ENCODE measurements at regions not wholly inside any gene's neighbourhood (a gene's known extent, or its start where the extent isn't known, plus 50 kb on each side); places are given as distances from the start of the nearest gene placed in this dataset.
A peak's percentile ranks its signal among the peaks of the same experiment; 100 is the strongest.

DNA sequence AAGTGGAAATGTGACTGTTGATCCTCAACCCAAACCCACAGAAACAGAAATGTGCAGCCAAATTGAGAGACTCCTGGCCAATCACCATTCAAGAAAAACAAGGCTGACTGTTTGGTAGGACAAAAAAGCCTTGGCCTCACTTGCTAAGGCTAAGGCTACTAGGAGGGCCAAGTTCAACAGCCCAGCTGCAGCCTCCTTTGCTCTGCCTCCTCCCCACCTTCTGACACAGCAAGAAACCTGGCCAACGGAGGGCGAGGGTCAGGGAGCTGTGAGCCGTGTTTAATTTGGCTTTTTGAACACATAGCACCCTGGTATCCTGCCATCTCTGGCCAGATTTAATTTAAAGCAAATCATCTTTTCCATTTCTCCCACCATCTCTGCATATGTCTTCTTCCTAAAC is 165.8 kb upstream of the RAB4A start:
- no peak for DNase-seq (ENCODE audit: low read depth)
- peaks cover 48% of the 10 kb centered on the region for H3K4me1 ChIP-seq (ENCODE audit: control insufficient read depth, insufficient read depth, low read length)
- H3K9ac ChIP-seq (ENCODE audit: low read length): no peak overlapping the region
- H3K9me3 ChIP-seq (ENCODE audit: control insufficient read depth, low read length): peaks cover 4% of the 10 kb centered on the region
- no peaks in the 10 kb centered on the region for H3K36me3 ChIP-seq (ENCODE audit: control insufficient read depth, insufficient read depth, low read length, severe bottlenecking)
- peaks cover 17% of the 10 kb centered on the region for H3K27me3 ChIP-seq (replicated peaks; ENCODE audit: control insufficient read depth, insufficient read depth, low read length)
- no peak overlapping the region for H3K4me3 ChIP-seq (ENCODE audit: low read length)

DNA sequence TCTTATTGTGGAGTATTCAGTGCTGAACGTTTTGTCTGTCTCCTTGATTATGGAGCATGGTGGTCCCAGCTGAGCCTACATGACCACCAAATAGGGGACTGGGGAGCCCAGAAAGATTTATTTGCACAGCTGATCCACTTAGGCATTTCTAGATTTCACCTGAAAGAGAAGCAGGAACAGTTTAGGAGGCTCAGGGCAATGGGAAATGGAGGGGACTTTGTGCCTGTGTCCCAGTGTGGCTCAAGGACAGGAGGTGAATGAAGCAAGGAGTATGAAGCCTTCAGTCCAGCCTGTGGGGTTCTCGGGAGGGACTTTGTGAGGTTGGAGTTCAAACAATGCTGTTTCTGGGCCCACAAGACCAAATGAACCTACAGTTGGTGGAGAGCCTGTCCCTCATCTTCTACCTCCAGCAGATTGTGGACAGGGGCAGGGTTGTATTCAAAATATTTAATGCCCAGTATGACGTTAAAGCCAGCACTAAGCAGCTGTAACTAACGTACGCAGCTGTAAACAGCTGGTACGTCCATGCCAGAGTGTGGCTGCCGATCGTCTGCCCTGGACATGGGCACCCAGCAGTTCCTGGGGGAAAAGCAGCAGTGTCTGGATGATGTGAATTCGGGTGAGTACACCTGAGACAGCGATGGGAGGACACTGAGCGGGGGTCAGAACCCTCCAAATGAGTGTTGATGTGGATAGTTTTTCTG is 164.9 kb upstream of the RAB4A start:
- peaks cover 16% of the 10 kb centered on the region for H3K27me3 ChIP-seq (replicated peaks; ENCODE audit: control insufficient read depth, insufficient read depth, low read length)
- no peaks in the 10 kb centered on the region for H3K36me3 ChIP-seq (ENCODE audit: control insufficient read depth, insufficient read depth, low read length, severe bottlenecking)
- DNase-seq (ENCODE audit: low read depth): no peak
- peaks cover 4% of the 10 kb centered on the region for H3K9me3 ChIP-seq (ENCODE audit: control insufficient read depth, low read length)
- H3K4me3 ChIP-seq (ENCODE audit: low read length): no peak overlapping the region
- H3K9ac ChIP-seq (ENCODE audit: low read length): no peak overlapping the region
- H3K4me1 ChIP-seq (ENCODE audit: control insufficient read depth, insufficient read depth, low read length): peaks cover 48% of the 10 kb centered on the region

DNA sequence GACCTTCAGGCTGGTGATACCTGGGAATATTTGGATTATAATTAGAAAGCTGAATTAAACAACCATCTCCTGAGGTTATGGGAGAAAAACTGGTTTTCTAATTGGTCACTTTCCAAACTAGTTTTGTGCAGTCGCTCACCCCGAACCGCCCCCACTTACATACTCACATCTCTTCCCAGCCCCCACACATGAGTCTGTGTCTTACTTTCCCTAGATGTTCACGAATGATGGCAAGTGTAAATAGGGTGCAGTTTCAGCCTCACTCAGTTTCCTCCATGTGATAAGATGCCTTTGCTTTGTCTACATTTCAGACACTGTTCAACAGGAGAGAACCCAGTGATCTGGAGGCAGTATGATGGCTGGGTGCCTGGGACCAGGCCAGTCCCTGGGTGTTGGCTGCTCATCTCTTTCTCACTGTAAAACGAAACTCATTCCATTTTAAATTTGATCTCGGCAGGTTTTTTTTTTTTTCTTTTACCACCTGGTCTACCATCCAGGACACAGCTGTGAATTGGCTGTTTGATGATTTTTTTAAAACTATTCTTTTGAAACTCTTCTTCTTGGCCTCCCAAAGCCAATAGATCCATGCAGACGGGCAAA is 164.3 kb upstream of the RAB4A start:
- no peak for DNase-seq (ENCODE audit: low read depth)
- H3K4me1 ChIP-seq (ENCODE audit: control insufficient read depth, insufficient read depth, low read length): peaks cover 49% of the 10 kb centered on the region
- H3K4me3 ChIP-seq (ENCODE audit: low read length): no peak overlapping the region
- H3K9me3 ChIP-seq (ENCODE audit: control insufficient read depth, low read length): peaks cover 4% of the 10 kb centered on the region
- no peak overlapping the region for H3K9ac ChIP-seq (ENCODE audit: low read length)
- H3K27me3 ChIP-seq (replicated peaks; ENCODE audit: control insufficient read depth, insufficient read depth, low read length): peaks cover 11% of the 10 kb centered on the region
- H3K36me3 ChIP-seq (ENCODE audit: control insufficient read depth, insufficient read depth, low read length, severe bottlenecking): no peaks in the 10 kb centered on the region

DNA sequence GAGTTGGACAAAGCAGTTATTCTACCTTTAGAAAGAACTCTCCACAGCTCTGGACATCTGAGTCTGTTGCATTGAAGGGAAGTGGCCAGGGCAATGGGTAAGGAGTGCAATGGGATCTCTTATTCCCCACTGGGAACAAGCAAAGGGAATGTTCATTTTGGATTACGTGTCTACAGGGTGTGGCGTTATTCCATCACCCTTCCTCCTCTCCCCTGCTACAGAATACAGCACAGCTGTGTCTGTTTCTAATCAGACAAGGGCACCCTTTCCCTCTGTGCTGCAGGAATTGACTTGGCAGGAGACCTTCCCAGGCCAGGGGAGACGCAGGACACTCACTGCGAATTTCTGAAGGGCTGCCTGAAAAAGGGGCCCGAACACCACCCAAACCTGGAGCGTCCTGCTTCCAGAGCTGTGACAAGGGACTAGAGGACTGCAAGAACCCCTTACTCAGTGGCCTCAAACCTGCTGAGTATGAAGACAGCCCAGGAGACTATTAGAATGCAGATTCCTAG is 163.6 kb upstream of the RAB4A start:
- peaks cover 4% of the 10 kb centered on the region for H3K9me3 ChIP-seq (ENCODE audit: control insufficient read depth, low read length)
- H3K27me3 ChIP-seq (replicated peaks; ENCODE audit: control insufficient read depth, insufficient read depth, low read length): peaks cover 4% of the 10 kb centered on the region
- DNase-seq (ENCODE audit: low read depth): no peak
- H3K4me1 ChIP-seq (ENCODE audit: control insufficient read depth, insufficient read depth, low read length): peaks cover 52% of the 10 kb centered on the region
- no peak overlapping the region for H3K9ac ChIP-seq (ENCODE audit: low read length)
- H3K4me3 ChIP-seq (ENCODE audit: low read length): no peak overlapping the region
- H3K36me3 ChIP-seq (ENCODE audit: control insufficient read depth, insufficient read depth, low read length, severe bottlenecking): no peaks in the 10 kb centered on the region

DNA sequence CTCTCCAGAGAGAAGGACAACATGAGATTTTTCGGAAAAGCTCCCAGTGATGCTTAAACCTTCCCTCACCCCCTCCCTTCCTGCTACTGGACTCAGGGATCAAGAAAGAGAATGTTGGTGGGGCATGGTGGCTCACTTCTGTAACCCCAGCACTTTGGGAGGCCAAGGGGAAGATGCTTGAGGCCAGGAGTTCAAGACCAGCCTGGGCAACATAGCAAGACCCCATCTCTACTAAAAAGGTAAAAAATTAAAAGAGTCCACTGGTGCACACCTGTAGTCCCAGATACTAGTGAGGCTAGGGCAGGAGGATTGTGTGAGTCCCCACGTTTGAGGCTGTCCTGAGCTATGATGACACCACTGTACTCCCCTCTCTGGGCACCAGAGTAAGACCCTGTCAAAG is 162.9 kb upstream of the RAB4A start:
- H3K27me3 ChIP-seq (replicated peaks; ENCODE audit: control insufficient read depth, insufficient read depth, low read length): no peaks in the 10 kb centered on the region
- H3K9ac ChIP-seq (ENCODE audit: low read length): peak overlapping the region; percentile 5
- H3K4me3 ChIP-seq (ENCODE audit: low read length): no peak overlapping the region
- peaks cover 4% of the 10 kb centered on the region for H3K9me3 ChIP-seq (ENCODE audit: control insufficient read depth, low read length)
- no peak for DNase-seq (ENCODE audit: low read depth)
- no peaks in the 10 kb centered on the region for H3K36me3 ChIP-seq (ENCODE audit: control insufficient read depth, insufficient read depth, low read length, severe bottlenecking)
- H3K4me1 ChIP-seq (ENCODE audit: control insufficient read depth, insufficient read depth, low read length): peaks cover 45% of the 10 kb centered on the region

DNA sequence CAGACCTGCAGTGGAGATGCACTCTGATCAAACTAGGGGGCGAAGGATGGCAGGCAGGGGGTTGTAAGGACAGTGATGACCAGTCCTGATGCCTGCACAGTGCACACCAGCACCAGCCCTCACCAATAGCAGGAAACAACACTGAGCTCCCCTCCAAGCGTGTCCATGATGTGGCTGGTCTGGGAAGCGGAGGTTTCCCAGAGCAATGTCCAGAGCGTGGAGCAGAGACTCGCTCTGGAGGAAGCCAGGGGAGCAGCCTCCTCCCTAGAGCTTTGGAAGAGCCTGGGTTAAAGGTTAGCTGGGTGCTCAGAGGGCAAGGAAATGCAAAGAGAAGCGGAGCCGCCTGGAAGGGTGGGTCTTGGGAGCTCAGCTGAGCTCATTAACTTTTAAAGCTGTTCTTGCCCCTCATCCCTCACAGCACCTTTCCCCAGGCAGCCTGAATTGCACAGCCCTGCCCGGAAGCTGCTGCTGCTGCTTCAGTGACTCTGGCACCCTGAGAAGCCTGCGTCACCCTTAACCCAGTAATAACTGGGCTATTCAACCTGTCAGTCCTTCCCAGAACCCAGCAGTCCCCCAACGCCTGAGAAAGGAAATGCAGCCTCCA is 162.2 kb upstream of the RAB4A start:
- H3K4me1 ChIP-seq (ENCODE audit: control insufficient read depth, insufficient read depth, low read length): peaks cover 38% of the 10 kb centered on the region
- peak overlapping the region; percentile 11 for H3K9ac ChIP-seq (ENCODE audit: low read length)
- no peak overlapping the region for H3K4me3 ChIP-seq (ENCODE audit: low read length)
- no peaks in the 10 kb centered on the region for H3K36me3 ChIP-seq (ENCODE audit: control insufficient read depth, insufficient read depth, low read length, severe bottlenecking)
- peaks cover 4% of the 10 kb centered on the region for H3K27me3 ChIP-seq (replicated peaks; ENCODE audit: control insufficient read depth, insufficient read depth, low read length)
- DNase-seq (ENCODE audit: low read depth): no peak
- peaks cover 4% of the 10 kb centered on the region for H3K9me3 ChIP-seq (ENCODE audit: control insufficient read depth, low read length)

DNA sequence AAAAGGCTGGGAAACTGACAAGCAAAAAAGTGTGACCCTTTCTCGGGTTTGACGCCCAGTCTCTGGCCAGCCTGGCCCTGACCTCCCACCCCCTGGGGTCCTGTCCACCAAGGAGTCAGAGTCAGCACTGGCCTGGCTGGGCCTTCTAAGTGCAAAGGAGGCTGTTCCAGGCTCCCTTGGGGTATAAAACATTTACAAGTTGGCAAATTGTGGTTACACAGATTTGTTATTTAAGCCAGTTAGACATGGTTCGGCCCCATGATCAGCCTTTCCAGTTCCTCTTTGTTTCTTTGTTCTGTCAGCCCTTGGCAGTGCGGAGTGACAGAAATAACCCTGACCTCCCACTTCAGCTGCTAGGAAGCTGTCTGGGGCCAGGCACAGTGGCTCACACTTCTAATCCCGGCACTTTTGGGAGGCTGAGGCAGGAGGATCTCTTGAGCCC is 161.6 kb upstream of the RAB4A start:
- peak overlapping the region; percentile 11 for H3K9ac ChIP-seq (ENCODE audit: low read length)
- peaks cover 38% of the 10 kb centered on the region for H3K4me1 ChIP-seq (ENCODE audit: control insufficient read depth, insufficient read depth, low read length)
- H3K36me3 ChIP-seq (ENCODE audit: control insufficient read depth, insufficient read depth, low read length, severe bottlenecking): no peaks in the 10 kb centered on the region
- H3K4me3 ChIP-seq (ENCODE audit: low read length): no peak overlapping the region
- DNase-seq (ENCODE audit: low read depth): no peak
- peaks cover 4% of the 10 kb centered on the region for H3K27me3 ChIP-seq (replicated peaks; ENCODE audit: control insufficient read depth, insufficient read depth, low read length)
- peaks cover 2% of the 10 kb centered on the region for H3K9me3 ChIP-seq (ENCODE audit: control insufficient read depth, low read length)

DNA sequence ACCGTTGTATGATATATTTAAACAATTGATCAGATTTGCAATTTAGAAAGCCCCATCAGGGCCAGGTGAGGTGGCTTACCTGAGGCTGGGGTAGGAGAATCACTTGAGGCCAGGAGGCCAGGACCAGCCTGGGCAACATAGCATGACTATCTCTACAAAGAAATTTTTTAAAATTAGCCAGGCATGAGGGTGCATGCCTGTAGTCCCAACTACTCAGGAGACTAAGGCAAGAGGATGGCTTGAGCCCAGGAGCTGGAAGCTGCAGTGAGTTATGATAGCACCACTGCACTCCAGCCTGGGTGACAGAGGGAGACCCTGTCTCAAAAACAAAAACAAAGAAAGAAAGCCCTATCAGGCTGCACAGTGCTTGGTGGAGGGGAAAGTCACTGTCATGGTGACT is 159.9 kb upstream of the RAB4A start:
- Histone ChIP-seq H3K9ac (ENCODE audit: low read length) (no peak overlapping the region), H3K4me1 (ENCODE audit: control insufficient read depth, insufficient read depth, low read length) (peaks cover 32% of the 10 kb centered on the region), H3K36me3 (ENCODE audit: control insufficient read depth, insufficient read depth, low read length, severe bottlenecking) (no peaks in the 10 kb centered on the region), H3K4me3 (ENCODE audit: low read length) (no peak overlapping the region), H3K27me3 (replicated peaks; ENCODE audit: control insufficient read depth, insufficient read depth, low read length) (peaks cover 4% of the 10 kb centered on the region), H3K9me3 (ENCODE audit: control insufficient read depth, low read length) (no peaks in the 10 kb centered on the region)
- no peak for DNase-seq (ENCODE audit: low read depth)

DNA sequence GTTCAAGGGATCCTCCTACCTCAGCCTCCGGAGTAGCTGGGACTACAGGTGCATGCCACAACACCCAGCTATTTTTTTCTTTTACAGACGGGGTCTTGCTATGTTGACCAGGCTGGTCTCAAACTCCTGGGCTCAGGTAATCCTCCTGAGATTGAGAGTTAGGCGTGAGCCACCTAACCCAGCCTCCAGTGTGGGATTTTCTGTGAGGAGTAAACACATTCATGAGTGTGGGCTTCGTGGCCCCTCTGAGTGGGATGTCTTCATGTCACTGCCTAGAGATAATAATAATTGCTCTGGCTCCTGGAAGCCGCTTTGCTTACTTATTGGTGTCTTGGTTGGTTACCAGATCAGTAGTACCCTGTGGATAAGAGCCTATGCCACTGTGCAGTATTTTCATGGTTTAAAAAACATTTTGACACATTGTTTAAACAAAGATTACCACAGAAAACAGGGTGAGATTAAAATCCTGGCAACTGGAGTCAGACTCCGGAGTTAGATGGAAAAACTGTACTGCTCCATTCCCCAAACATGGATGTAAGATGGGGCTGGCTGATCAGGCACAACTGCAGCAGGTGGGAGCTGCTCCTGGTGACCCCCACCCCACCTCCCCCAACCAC is 159.1 kb upstream of the RAB4A start:
- H3K4me1 ChIP-seq (ENCODE audit: control insufficient read depth, insufficient read depth, low read length): peaks cover 32% of the 10 kb centered on the region
- no peak for DNase-seq (ENCODE audit: low read depth)
- H3K4me3 ChIP-seq (ENCODE audit: low read length): no peak overlapping the region
- H3K27me3 ChIP-seq (replicated peaks; ENCODE audit: control insufficient read depth, insufficient read depth, low read length): peaks cover 4% of the 10 kb centered on the region
- H3K9me3 ChIP-seq (ENCODE audit: control insufficient read depth, low read length): no peaks in the 10 kb centered on the region
- H3K36me3 ChIP-seq (ENCODE audit: control insufficient read depth, insufficient read depth, low read length, severe bottlenecking): no peaks in the 10 kb centered on the region
- no peak overlapping the region for H3K9ac ChIP-seq (ENCODE audit: low read length)

DNA sequence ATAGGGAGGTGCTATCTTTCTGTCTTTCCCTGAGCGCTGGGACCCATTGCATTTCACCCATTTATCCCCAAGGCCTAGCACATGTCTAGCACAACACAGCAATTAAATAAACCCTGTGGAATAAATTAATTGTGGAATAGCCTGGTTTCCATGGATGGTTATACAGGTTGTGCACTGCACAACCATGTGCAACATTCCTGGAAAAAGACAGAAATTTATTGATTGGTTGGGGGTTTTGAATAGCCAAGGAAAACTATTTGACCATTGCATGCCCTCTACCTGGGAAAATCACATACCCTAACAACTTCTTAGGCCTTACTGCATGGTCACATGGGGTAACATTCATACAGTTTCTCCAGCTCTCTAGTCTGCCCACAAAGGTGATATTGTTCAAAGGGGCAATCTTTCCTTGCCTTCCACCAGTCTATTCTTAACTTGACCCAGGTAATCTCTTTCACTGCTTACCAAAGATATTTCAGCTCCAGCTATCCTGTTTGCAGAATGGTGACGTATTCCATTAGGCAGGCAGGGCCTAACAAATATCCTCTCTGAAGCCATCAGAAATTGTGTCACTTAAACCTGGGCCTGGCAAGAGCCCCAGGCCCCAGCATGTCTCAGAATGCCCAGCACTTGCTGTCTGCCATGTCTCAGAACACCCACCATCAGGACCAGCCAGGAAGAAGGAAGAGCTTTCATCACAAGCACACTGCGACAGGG is 157.9 kb upstream of the RAB4A start:
- H3K36me3 ChIP-seq (ENCODE audit: control insufficient read depth, insufficient read depth, low read length, severe bottlenecking): no peaks in the 10 kb centered on the region
- peaks cover 31% of the 10 kb centered on the region for H3K4me1 ChIP-seq (ENCODE audit: control insufficient read depth, insufficient read depth, low read length)
- no peak for DNase-seq (ENCODE audit: low read depth)
- no peaks in the 10 kb centered on the region for H3K9me3 ChIP-seq (ENCODE audit: control insufficient read depth, low read length)
- peaks cover 4% of the 10 kb centered on the region for H3K27me3 ChIP-seq (replicated peaks; ENCODE audit: control insufficient read depth, insufficient read depth, low read length)
- no peak overlapping the region for H3K4me3 ChIP-seq (ENCODE audit: low read length)
- H3K9ac ChIP-seq (ENCODE audit: low read length): no peak overlapping the region

DNA sequence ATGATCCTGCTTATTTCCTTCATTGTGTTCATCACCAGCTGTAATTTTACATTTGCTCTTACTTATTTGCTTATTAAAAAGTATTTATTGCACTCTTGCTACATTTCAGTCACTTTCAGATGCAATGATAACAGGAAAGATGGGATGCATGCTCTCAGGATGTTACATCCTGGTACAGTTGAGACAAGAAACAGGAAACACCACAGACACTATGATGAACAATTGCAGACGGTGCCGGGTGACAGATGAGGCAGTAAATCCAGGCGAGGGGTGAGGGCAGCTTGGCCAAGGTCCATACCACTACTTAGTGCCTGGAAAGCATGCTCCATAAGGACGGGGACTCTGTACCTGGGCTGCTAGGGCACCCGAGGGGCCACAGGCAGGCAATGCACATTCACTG is 156.6 kb upstream of the RAB4A start:
- Histone ChIP-seq H3K27me3 (replicated peaks; ENCODE audit: control insufficient read depth, insufficient read depth, low read length) (peaks cover 4% of the 10 kb centered on the region), H3K4me3 (ENCODE audit: low read length) (no peak overlapping the region), H3K4me1 (ENCODE audit: control insufficient read depth, insufficient read depth, low read length) (peaks cover 19% of the 10 kb centered on the region), H3K9me3 (ENCODE audit: control insufficient read depth, low read length) (peaks cover 3% of the 10 kb centered on the region), H3K9ac (ENCODE audit: low read length) (no peak overlapping the region), H3K36me3 (ENCODE audit: control insufficient read depth, insufficient read depth, low read length, severe bottlenecking) (no peaks in the 10 kb centered on the region)
- DNase-seq (ENCODE audit: low read depth): no peak
